Effector memory CD8-positive, alpha-beta T cell (primary cell): ENCODE measurements at regions not wholly inside any gene's neighbourhood (a gene's known extent, or its start where the extent isn't known, plus 50 kb on each side); places are given as distances from the start of the nearest gene placed in this dataset.

Experiments used
- ATAC-seq: fragments of 150-1000 bp; cut with Tn5 transposase; replicated peaks from 2 replicates; pipeline ENCODE4 v1.10.0; 2021; ENCODE audit warnings: mild to moderate bottlenecking, moderate library complexity
- DNase-seq, 3 experiments: peaks; one replicate each; pipeline ENCODE4 v3.0.0; 2021
- H3K27ac Mint-ChIP-seq, 2 donors: one replicate each; pipeline ENCODE4 v1.8.0; 2022; ENCODE audit warnings: mild to moderate bottlenecking in 2 of 2, mixed read lengths in 2 of 2, moderate library complexity in 2 of 2
- H3K27me3 Mint-ChIP-seq, 2 donors: one replicate each; pipeline ENCODE4 v1.8.0; 2022; ENCODE audit warnings: mixed read lengths in 2 of 2
- H3K36me3 Mint-ChIP-seq: one replicate; pipeline ENCODE4 v1.8.0; 2022; ENCODE audit warnings: mild to moderate bottlenecking, moderate library complexity, mixed read lengths; ENCODE audit not compliant: insufficient read depth
- H3K4me1 Mint-ChIP-seq, 2 donors: one replicate each; pipeline ENCODE4 v1.8.0; 2022; ENCODE audit warnings: low read depth in 2 of 2, mixed read lengths in 2 of 2
- H3K4me3 Mint-ChIP-seq, 2 donors: one replicate each; pipeline ENCODE4 v1.8.0; 2022; ENCODE audit warnings: mild to moderate bottlenecking in 2 of 2, mixed read lengths in 2 of 2, moderate library complexity in 2 of 2
- H3K9me3 Mint-ChIP-seq, 2 donors: one replicate each; pipeline ENCODE4 v1.8.0; 2022; ENCODE audit warnings: mixed read lengths in 2 of 2

DNA sequence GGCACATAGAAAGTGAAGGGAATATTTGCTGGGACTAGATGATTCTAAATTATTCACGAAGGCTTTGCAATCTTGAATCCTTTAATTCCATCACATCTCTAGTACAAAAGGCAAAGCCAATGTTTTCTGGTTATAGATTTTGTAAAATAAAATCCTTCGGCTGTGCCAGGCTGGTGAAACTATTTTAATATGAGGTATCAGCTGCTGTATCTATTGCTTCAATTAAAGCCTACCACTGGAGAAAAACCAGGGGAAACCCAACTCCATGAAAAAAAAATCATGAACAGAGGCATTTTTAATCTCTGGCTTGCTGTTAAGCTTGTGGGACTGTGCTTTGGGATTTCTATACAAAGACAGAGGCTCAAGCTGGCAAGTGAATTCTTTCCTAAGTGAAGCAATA lies 271.8 kb downstream of the QKI start:
- H3K4me3 Mint-ChIP-seq = no peak overlapping the region
- peaks cover 25 to 54% of the 10 kb centered on the region in 2 donors for H3K27me3 Mint-ChIP-seq
- ATAC-seq = no peak
- H3K36me3 Mint-ChIP-seq = no peaks in the 10 kb centered on the region
- H3K9me3 Mint-ChIP-seq = peaks cover 0 to 8% of the 10 kb centered on the region in 2 donors
- DNase-seq = no peak
- no peak overlapping the region for H3K27ac Mint-ChIP-seq
- no peaks in the 10 kb centered on the region for H3K4me1 Mint-ChIP-seq

DNA sequence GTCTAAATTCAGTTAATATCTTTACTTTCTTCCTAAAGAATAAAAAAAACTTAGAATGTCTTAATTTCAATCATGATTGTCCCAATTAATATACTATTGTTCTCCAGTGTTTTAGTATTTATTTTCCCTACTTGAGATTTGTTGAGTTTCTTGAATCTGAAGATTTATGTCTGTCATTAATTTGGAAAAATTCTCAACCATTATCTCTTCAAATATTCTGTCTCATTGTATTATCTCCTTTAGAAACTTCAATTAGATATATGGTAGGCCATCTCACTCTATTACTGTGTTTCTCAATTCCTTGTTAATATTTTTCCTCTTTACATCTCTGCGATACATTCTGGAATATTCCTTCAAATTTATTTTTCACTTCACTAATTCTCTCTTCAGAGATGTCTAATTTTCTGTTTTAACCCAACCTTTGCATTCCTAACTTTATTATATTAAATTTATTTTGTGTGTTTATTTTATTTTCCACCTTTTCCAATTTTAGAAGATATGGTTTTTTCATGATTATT lies 268.6 kb downstream of the QKI start:
- DNase-seq = no peak
- peaks cover 0 to 8% of the 10 kb centered on the region in 2 donors for H3K9me3 Mint-ChIP-seq
- H3K4me1 Mint-ChIP-seq = no peaks in the 10 kb centered on the region
- no peak overlapping the region for H3K4me3 Mint-ChIP-seq
- H3K27me3 Mint-ChIP-seq = peaks cover 25 to 31% of the 10 kb centered on the region in 2 donors
- no peak overlapping the region for H3K27ac Mint-ChIP-seq
- no peak for ATAC-seq
- no peaks in the 10 kb centered on the region for H3K36me3 Mint-ChIP-seq

DNA sequence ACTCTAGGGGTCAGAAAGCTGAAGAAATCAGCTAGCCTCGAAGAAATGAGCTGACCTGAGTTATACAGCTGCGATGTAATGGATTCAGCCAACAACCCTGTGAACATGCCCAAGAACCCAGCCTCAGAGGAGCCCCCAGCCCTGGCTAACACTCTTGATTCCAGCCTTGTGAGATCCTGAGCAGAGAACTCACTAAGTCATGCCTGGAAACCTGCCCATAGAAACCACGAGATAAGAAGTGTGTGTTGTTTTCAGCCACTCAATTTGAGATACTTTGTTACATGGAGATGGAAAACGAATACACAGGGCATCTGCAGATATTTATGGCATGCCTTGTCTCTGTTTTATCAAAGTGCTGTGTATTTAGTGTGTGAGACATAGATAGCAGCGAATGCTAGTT lies 265.2 kb downstream of the QKI start:
- ATAC-seq (no peak), DNase-seq (no peak)
- Mint-ChIP-seq H3K36me3 (no peaks in the 10 kb centered on the region), H3K4me3 (no peak overlapping the region), H3K27ac (peak overlapping the region in 1 of 2 donors; percentile 0), H3K27me3 (peaks cover 10 to 20% of the 10 kb centered on the region in 2 donors), H3K9me3 (peaks cover 0 to 8% of the 10 kb centered on the region in 2 donors), H3K4me1 (no peaks in the 10 kb centered on the region)

DNA sequence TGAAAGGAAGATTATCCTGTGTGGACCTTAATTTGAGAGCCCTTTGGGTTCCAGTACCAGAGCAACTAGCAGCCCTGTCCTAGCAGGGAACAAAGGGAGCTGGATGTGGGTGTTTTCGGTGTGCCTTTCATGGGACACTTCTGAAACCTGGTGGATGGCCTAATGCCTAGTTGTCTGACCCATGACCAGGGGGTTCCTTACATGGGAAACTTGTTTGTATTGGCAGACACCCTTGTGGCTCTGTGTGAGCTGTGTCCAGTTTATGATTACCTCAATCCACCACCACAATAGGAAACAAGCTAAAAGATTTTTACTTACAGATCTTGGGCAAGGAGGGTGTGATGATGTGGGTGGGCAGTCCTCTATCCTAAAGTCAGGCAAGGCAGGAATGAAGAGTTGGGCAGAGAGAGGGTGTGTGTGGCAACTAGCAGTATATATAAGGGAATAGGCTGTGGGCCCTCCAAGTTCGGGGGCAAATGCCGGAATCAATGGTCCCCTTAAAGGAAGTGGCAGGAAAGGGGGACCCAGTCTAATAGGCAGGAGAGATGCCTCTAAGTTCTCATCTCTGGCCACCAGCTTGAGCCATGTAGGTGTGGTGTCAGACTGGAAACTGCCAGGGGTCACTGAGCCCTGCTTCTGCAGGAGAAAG lies 264.6 kb downstream of the QKI start:
- Mint-ChIP-seq H3K27ac (peak overlapping the region in 1 of 2 donors; percentile 0), H3K36me3 (no peaks in the 10 kb centered on the region), H3K4me1 (no peaks in the 10 kb centered on the region), H3K27me3 (peaks cover 5 to 15% of the 10 kb centered on the region in 2 donors), H3K9me3 (peaks cover 0 to 6% of the 10 kb centered on the region in 2 donors), H3K4me3 (no peak overlapping the region)
- no peak for DNase-seq
- no peak for ATAC-seq

DNA sequence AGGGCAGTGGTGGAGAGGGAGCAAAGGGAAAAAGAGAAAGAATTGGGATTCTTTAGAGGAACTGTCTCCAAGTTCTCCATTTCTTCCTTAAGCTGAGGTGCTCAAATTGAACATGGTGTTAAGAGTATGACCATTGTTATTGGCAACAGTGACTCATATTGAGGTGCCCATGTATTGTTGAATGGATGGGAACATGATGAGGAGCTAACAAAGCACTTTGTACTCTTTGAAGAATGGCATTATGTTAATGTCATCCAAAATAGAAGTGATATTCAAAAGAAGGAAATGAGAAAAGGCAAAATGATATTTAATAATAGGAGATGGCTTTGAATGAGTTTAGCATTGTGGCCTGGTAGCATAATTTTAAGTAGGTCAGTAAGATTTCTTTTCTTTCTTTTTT lies 261.1 kb downstream of the QKI start:
- no peaks in the 10 kb centered on the region for H3K4me1 Mint-ChIP-seq
- H3K27ac Mint-ChIP-seq = no peak overlapping the region
- no peaks in the 10 kb centered on the region for H3K9me3 Mint-ChIP-seq
- H3K36me3 Mint-ChIP-seq = no peaks in the 10 kb centered on the region
- H3K4me3 Mint-ChIP-seq = no peak overlapping the region
- DNase-seq (no peak), ATAC-seq (no peak)
- H3K27me3 Mint-ChIP-seq = peaks cover 0 to 8% of the 10 kb centered on the region in 2 donors

DNA sequence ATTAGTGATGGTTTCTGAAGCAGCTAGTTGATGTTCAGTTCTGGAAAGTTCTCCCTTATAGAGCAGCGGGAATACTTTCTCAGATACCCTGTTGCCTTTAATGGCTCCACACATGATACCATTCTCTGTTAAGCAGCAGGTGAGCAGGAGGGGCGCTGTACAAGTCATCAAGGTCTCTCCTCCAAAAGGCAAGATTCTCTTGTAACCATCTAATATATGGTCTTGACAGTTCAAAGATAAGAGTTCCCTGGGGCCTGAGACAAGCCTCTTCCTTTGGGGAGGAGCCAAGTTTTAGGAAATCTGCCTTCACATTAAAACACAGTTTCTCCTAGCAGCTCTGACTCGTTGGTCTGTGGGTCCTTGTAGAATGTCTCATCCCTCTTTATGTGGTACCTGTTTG lies 258.2 kb downstream of the QKI start:
- DNase-seq = no peak
- Mint-ChIP-seq H3K36me3 (no peaks in the 10 kb centered on the region), H3K27ac (no peak overlapping the region), H3K9me3 (no peaks in the 10 kb centered on the region), H3K4me3 (no peak overlapping the region), H3K4me1 (peaks cover 0 to 6% of the 10 kb centered on the region in 2 donors), H3K27me3 (peaks cover 0 to 8% of the 10 kb centered on the region in 2 donors)
- no peak for ATAC-seq

DNA sequence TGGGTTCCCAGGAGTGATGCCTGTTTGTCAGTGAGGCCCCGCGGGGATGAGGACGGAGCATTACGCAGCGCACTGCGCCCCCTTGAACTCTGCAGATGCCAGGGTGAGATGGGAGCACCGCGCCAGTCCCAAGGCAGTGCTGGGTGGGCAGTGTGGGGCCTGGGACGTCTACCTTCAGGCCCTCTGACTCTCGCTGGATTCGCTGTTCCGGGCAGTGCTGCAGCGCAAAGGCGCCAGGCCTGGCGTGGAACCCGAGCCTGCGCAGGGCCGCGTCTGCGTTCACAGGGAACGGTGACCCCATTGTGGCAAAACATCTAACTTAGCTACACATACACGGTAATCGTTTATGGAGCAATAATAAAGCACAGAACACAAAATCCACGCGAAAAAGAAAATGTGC lies 257.3 kb downstream of the QKI start:
- Mint-ChIP-seq H3K4me1 (peaks cover 7 to 13% of the 10 kb centered on the region in 2 donors), H3K9me3 (no peaks in the 10 kb centered on the region), H3K27ac (no peak overlapping the region), H3K27me3 (peaks cover 0 to 6% of the 10 kb centered on the region in 2 donors), H3K36me3 (no peaks in the 10 kb centered on the region), H3K4me3 (no peak overlapping the region)
- DNase-seq = no peak
- no peak for ATAC-seq

DNA sequence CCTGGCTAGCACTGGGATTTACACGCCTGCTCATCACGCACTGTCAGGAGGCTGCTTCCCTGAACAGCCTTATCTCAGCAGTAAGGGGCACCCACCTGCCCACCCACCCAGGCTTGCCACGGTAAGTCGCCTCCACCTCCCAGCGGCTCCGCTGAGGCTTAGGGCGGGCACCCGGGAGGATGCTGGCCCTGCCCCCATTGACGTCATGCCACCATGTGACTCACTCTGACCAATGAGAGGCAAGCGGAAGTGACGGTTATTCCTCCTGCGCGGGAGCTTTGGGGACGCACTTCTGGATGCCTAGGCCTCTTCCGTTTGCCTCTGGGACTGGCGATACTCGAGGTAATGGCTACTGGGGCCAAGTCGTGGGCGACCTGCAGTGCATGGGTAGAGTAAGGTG lies 256.8 kb downstream of the QKI start:
- H3K27me3 Mint-ChIP-seq = peaks cover 0 to 2% of the 10 kb centered on the region in 2 donors
- no peaks in the 10 kb centered on the region for H3K36me3 Mint-ChIP-seq
- DNase-seq = no peak
- H3K27ac Mint-ChIP-seq = no peak overlapping the region
- peaks cover 7 to 13% of the 10 kb centered on the region in 2 donors for H3K4me1 Mint-ChIP-seq
- no peak overlapping the region for H3K4me3 Mint-ChIP-seq
- ATAC-seq = no peak
- H3K9me3 Mint-ChIP-seq = no peaks in the 10 kb centered on the region

DNA sequence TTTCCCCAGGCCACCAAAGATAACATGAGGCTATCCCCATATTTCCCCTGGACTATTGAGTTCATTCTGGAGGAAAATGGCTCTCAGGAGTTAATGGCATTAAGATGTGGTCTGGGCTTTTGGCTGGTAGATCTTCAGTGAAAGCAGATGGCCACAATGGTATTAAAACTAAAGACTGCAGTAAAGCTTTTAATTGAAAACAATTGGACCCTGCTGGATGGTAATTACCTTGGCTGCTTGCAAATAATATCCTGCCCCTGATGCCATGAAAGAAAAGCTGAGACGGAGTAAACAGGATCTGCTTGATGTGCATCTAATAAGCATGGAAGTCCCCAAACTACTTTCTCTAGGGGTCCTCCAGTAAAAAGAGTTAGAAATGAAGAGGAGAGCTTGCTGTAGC lies 255.8 kb downstream of the QKI start:
- no peak overlapping the region for H3K27ac Mint-ChIP-seq
- DNase-seq (no peak), ATAC-seq (no peak)
- no peak overlapping the region for H3K4me3 Mint-ChIP-seq
- H3K27me3 Mint-ChIP-seq = no peaks in the 10 kb centered on the region
- H3K9me3 Mint-ChIP-seq = no peaks in the 10 kb centered on the region
- peaks cover 7 to 13% of the 10 kb centered on the region in 2 donors for H3K4me1 Mint-ChIP-seq
- no peaks in the 10 kb centered on the region for H3K36me3 Mint-ChIP-seq

DNA sequence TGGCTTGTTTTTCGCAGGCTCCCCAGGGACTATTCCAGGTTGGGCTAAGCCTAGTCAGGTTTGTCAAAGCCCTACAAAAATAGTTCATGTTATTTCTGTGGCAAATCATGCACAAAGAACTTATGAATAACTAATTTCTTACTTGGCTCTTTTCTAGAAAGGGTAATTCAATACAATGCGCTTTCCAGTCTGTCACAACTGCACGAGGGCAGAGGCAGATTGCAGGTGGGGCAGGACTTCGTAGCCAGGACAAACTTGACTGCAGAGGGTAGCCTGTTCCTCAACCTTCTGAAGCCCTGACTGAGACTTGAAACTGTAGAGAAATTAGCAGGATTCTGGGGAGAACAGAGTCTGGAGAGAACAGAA lies 253.5 kb downstream of the QKI start:
- no peak for DNase-seq
- Mint-ChIP-seq H3K27ac (peak overlapping the region in 1 of 2 donors; percentile 11), H3K27me3 (no peaks in the 10 kb centered on the region), H3K4me3 (peak overlapping the region; percentile 46 to 54), H3K9me3 (no peaks in the 10 kb centered on the region), H3K4me1 (peaks cover 7 to 13% of the 10 kb centered on the region in 2 donors), H3K36me3 (no peaks in the 10 kb centered on the region)
- peak; percentile 26 for ATAC-seq

DNA sequence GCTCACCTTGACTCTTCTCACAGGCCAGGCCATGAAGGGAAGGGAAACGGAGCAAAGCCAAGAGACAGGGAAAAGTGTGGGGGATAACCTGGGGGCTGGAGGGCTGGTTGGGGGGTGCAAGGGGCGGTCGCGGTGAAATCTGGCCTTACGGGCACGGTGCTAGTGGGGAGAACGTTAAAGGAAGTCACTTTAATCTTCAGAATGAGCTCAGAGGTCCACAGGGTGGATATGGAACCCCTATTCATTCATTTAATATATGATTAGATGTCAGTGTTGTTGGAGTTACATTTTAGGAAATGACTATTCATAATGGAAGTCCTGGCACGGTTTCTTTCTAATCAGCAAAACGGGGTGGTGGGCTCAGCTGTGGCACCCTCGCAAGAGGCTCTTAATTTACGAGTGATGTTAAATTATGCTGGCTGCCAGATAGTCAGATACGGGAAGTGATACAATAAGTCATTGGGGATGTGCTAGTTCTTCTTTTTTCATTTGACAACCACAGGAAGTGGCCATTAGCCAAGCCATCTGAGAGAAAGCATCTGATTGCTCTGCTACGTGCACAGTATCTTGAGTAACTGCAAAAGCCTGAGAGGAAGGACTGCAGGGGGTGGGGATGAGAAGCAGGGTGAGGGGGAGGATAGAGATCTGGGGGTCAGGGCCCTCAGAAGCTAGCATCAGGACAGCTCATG lies 253.0 kb downstream of the QKI start:
- Mint-ChIP-seq H3K27ac (peak overlapping the region; percentile 11 to 69), H3K27me3 (no peaks in the 10 kb centered on the region), H3K36me3 (no peaks in the 10 kb centered on the region), H3K4me3 (peak overlapping the region; percentile 46 to 54), H3K9me3 (no peaks in the 10 kb centered on the region), H3K4me1 (peaks cover 7 to 13% of the 10 kb centered on the region in 2 donors)
- ATAC-seq (peak; percentile 93), DNase-seq (peak in 1 of 3 experiments; percentile 4)

DNA sequence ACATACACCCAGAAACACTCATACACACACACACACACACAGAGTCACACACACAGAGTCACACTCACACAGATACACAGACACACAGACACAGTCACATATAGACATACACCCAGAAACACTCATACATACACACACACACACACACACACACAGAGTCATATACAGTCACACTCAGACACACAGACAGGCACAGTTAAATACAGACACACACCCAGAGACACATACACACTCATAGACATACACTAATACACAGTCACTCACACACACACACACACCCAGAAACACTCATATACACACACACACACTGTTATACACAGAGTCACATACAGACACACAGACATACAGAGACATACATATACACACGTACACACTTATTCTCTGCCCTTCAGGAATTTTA lies 250.9 kb downstream of the QKI start:
- Mint-ChIP-seq H3K36me3 (no peaks in the 10 kb centered on the region), H3K27me3 (peaks cover under 1 to 11% of the 10 kb centered on the region in 2 donors), H3K4me3 (no peak overlapping the region), H3K4me1 (peaks cover 7 to 17% of the 10 kb centered on the region in 2 donors), H3K27ac (no peak overlapping the region), H3K9me3 (no peaks in the 10 kb centered on the region)
- no peak for DNase-seq
- ATAC-seq = no peak

DNA sequence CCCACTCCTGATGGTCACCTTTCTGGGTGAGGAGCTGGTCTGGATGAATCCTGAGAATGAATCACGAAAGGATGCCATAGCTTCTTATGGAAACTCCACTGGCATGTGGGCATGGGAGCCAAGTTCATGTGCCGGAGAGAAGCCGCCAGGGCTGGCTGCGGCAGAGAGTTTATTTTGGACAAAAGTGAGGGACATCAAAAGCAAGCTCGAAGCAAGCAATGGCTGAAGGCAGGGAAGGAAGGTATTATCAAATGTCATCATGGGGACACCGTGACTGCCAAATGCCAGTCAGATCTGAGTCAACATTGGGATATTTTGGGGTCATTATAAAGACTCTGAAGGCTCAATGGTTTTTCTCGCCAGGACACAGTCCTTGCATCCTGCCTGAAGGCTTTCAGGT lies 249.1 kb downstream of the QKI start:
- Mint-ChIP-seq H3K4me3 (no peak overlapping the region), H3K4me1 (peaks cover 7 to 17% of the 10 kb centered on the region in 2 donors), H3K27ac (no peak overlapping the region), H3K27me3 (peaks cover 19 to 30% of the 10 kb centered on the region in 2 donors), H3K9me3 (no peaks in the 10 kb centered on the region), H3K36me3 (no peaks in the 10 kb centered on the region)
- no peak for DNase-seq
- ATAC-seq = no peak
